COLO668 (cell line): ENCODE measurements at regions not wholly inside any gene's neighbourhood (a gene's known extent, or its start where the extent isn't known, plus 50 kb on each side); places are given as distances from the start of the nearest gene placed in this dataset.
"Not testable (repeated sequence)": the region's sequence is repeated elsewhere in the genome, so short reads cannot be mapped to it uniquely, and the experiment has no call there.

Source experiments
- DNase-seq: peaks from one replicate; lab custom pipeline; 2025; ENCODE audit not compliant: unreplicated experiment; lab: John Stamatoyannopoulos, UW

DNA sequence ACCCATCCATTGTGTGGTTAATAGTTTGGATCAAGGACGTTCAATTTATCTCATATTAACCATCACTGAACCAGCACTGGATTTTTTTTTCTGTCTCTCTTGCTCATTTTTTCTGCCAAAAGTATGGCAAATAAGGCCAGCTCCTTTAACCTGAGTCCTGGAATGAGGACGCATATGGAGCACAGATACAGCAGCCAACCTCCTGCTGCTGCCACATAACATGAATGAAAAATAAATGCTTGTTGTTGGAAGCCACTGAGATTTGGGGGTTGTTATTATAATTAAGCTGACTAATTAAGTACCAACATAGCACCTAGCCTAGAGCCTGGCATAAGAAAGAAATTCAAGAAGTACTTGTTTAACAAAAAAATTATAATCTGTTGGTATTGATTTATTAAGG is 335.3 kb upstream of the DUSP10 start:
- DNase-seq: no peak

DNA sequence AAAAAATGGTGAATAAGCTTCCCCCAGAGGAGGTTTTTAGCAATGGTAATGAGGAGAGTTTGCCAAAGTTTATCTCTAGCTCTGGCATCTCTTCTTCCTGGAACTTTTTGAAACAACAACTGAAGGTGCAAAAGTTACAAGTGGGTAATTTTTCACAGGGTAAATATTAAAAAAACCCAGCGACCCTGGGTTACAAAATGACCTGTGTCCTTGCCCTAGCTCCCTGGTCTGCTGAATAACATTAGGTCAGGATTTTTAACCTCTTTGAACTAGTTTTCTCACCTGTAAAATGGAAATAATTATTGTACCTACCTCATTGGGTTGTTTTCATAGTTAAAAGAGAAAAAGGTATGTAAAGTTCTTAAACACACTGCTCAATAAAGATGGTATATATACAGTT is 332.4 kb upstream of the DUSP10 start:
- DNase-seq: no peak

DNA sequence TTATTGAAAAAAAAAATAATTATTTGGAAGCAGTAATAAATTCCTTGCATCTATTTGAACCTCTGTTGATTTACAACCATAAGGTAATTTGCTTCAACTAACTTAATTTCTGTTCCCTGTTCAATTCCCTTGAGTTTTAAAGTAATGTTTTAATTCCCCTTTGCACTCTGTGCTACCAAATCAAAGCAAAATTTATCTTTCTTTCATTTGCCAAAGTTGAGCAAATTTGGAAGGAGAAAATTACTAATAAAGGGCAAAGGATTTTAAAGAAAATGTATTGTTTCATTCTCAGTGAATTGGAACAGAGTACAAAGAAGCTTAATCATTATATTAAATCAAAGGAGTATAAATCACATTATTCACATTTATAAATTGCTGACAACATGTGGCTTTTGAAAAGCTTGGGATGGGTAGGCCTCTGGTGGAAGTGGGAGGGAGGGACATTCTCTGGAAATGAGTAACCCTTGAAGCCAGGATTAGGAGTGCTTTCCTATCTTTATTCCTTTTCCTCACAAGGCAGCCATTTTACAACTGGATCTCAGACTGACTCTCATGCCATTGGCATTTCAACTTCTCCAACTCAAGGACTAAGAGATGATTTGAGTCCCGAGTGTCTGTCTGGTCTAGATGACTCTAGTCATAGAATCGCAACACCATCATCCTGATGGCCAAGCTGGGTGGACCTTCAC is 331.6 kb upstream of the DUSP10 start:
- DNase-seq: no peak

DNA sequence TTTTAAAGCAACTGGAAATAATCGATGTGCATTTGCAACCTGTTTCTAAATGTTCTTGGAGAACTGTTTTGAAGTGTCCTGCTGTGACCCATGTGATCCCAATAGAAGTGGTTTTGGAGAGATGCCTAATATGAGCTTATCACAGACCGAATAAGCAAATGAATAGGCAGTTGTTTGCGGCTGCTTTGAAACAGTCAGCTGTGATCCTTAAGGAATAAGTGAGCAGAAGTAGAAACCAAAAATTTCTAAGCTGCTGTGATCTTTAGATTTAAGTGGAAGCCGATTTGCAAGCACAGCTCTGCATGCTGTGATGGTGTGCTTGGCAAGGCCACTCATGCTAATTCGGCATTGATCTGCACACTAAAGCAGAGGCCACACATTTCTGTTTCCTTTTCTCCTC is 329.5 kb upstream of the DUSP10 start:
- DNase-seq: no peak

DNA sequence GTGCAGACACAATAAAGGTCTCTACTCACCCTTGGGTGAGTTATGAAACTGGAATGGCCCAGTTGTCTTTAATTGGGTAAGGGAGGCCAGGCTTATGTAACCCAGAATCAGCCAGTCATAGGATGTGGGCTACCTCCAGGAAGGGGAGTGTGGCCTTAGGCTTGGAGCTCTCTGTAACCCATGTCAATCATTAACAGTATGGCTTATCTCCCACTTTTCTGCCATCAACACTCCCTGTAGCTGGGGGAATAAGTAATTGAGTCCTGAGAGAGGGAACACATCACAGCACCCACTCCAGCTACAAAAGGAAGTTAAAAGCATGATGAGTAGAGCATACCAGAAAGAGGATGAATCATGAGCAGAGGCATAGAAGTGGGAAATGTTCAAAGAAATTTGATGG is 327.0 kb upstream of the DUSP10 start:
- DNase-seq: no peak

DNA sequence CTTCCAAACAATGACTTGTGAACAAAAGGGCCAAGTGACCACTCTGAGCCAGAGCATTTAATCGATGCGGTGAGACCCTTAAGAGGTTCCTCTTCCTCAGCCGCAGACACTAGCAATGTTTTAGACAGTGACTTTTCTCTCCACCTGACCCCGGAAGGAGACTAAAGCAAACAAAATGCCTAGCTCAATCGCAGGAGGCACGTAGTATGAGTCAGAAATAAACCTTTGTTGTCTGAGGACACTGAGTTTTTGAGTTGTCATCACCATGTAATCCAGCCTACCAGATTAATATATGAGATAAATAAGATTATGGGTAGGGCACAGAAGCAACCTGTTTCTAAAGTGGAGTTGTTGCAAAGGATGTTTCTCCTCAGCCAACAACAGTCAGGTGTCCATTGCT is 326.2 kb upstream of the DUSP10 start:
- DNase-seq: no peak

DNA sequence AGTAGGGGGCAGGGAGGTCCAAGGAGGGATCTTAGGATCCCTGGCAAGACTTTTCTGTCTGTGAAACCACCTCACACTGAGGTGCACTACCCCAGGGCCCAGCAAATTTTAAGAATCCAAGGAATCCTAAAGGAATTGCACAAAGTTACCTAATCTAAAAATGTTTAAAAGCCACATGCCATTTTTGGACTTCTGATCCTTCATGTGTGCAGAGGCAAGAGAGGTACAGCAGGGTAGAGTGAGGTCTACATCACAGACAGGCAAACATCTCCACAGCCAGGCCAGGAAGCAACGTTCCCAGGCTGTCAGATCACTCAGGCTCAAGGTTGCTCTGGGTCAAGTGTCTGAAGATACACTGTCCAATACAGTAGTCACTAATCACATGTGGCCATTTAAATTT is 324.6 kb upstream of the DUSP10 start:
- no peak for DNase-seq

DNA sequence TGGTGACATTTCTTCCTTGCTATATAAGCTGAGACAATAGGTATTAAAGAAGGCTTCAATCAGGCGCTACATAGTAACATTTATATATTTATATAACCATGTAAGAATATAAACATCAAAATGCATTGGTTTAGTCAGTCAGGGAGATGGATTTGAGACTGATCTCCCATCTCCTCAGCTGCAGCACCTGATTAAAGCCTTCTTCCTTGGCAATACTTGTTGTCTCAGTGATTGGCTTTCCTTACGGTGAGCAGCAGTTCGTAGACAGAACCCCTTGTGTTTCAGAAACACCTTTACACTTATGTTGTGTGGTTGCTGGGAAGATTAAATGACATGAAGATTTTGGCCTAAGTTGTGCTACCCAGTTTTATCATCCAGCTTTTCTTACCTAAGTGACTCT is 323.3 kb upstream of the DUSP10 start:
- DNase-seq: no peak

DNA sequence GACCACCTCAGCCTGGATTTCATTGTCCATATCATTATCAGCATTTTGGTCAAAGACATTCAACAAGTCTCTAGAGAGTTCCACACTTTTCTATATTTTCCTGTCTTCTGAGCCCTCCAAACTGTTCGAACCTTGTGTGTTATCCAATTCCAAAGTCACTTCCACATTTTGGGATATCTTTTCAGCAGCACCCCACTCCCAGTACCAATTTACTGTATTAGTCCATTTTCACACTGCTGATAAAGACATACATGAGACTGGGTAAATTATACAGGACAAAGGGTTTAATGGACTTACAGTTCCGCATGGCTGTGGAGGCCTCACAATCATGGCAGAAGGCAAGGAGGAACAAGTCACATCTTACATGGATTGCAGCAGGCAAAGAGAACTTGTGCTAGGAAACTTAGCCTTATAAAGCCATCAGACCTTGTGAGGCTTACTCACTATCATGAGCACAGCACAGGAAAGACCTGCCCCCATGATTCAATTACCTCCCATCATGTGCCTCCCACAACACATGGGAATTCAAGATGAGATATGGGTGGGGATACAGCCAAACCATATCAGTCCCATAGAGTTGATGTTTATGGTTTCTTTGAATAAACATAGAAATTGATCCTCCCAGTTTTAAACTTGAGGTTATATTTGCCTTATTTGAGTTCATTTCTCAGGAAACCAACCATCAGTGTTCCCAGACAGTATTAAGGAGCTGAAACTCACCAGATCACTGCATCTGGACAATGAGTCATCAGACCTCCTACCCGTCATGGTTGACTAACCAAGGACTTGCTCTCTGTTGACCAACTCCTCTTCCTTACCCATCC is 322.7 kb upstream of the DUSP10 start:
- DNase-seq: no peak

DNA sequence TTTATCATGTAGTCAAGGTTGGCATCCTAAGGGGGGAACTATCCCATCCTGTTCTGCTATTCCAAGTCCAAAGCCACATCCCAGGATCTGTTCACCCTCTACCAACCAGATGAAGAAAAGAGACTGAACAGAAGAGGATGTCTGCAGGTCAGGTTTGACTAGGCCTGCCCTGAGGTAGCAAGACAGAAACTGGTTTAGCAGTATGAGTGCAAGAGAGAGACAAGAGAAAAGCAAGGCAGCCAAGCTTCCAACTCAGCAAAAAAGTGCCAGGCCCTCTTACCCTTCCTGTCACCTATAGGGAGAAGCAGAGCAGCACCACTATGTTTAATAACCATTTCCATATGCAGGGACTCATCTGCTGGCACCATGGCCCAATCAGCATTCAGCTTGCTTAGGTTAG is 320.8 kb upstream of the DUSP10 start:
- no peak for DNase-seq

DNA sequence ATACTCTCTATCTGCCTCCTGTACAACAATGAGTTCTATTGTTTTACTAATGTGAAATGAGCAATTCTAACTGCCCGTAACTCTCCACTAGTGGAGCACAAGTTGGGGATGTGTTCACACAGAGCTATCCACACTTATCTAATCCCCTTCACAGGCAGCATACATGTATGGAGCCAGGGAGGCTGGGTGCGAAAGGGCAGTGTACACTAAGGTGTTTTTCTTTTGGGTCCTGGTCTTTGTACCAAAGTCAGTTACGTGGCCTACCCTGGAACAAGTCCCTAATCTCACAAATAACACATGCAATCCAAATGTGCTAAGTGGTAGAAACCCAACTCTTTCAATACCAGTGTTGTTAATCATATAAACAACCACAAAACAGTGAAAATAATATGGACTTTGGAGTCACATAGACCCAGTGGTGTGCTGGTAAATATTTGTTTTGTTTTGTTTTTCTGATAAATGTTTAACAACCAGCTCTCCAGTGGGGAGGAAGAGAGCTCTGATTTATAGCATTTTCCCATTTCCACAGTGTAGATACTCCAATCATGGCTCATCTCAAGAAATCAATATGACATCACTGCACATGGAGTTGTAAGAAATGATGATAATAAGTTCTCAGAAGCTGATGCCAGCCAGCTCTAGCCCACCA is 319.9 kb upstream of the DUSP10 start:
- DNase-seq: peak; percentile 36

DNA sequence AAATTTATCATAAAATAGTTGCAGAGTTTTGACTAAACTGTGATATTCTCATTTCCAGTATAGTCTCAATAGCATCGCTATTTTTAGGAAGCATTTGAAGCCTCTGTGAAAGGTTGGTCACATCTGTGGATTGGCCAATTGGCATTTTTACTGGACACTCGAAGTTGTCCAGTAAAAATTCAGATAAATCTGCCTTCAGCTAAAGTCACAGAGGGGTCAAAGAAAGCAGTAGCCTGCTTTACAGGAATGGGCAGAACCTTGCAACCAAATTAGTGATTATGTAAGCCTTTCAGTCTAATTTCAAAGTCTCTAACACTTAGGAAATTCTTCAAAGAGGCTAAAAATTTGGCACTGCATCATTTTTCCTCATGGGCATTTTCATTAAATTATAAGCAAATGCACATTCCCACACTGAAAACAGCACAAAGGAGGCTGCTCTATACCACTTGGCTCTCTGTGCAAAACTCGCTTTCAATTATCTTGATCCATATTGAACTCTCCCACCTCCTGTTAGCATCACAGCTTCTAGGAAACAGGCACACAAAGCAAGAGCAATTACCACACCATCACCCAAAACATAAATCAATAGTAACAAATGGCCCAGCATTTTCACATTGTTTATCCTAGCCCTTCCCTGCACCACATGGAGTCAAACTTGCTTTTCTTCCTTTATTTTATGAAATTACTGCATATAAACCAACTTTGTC is 318.5 kb upstream of the DUSP10 start:
- DNase-seq: no peak

DNA sequence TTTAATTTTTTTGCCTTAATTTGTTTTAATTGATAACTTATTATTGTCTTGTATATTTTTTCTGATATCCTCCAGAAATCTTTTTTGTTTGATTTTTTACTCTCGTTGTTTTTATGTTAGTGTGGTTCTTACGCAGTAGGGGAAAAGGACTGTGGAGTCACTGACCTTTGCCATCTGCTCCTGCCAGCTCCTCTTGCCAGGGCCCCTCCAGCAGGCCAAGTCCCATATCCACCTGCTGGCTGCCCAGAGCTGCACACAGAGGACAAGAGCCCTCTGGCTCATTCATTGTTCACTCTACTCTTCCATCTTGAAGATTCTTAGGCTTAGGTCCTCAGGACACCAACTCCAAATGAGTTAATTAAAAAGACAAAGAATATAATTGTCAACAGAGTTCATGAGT is 316.4 kb upstream of the DUSP10 start:
- DNase-seq: no peak

DNA sequence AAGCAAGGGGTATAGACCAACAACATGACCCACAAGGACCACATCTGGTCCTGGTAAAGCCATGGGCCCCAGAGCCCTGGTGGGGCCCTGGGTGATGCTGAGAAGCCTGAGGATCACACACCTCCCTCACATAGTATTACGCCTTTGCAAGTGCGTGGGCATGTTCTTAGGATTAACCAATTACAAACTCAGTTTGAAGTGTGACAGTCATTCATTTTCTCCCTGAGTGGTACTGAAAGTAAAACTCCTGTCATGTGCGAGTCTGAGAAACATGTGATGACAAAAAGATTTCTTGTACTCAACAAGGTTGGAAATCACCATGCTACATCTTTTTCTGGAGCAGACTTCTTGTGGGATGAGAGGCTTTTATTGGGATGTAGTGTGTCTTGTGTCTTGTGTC is 315.3 kb upstream of the DUSP10 start:
- DNase-seq: no peak

DNA sequence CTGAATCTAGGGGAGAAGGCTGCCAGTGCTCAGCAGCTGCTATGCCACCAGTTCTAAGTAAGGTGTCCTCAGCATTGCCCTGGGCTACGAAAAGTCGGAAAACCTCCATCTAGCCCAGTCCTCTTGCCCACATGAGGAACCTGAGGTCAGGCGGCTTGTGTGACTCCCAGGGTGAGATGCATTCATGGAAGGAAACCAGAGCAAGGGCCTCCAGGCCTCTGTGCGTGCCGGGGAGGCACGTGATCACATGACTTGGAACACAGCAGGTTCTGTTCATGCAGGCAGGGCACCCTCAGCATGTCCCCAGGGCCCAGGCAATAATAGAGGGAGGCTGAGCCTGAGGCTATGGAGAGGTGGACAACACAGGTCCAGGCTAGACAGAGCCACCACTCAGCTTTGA is 312.5 kb upstream of the DUSP10 start:
- DNase-seq: no peak

DNA sequence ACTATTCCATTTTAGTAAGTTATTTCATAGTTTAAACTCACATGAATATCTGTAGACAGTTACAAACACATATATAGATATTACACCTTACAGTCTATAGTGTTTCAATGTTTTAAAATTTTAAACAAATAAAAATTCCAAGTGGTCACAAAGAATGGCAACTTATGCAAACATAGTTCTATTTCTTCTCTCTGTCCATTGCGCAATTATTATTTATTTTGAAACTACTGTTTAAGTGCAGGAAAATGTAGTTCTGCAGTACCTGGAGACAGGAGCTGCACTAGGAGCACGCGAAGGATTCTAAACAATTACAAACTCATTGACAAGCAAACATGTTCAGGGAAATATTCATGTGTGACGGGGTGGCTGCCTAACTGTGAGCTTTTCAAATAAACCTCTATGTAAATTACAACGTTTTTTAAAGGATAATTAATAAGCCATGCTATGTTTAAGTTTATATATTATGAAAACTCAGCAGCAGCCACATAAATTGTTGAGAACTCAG is 312.0 kb upstream of the DUSP10 start:
- no peak for DNase-seq

DNA sequence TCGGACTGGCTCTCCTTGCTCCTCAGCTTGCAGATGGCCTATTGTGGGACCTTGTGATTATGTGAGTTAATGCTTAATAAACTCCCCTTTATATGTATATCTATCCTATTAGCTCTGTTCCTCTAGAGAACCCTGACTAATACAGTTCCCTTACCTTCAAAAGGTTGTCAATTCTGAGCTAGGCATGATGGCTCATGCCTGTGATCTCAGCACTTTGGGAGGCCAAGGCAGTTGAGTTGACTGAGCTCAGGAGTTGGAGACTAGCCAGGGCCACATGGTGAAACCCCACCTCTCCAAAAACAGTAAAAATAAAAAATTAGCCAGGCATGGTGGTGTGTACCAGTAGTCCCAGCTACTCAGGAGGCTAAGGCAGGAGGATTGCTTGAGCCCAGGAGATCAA is 309.4 kb upstream of the DUSP10 start:
- not testable (repeated sequence) for DNase-seq

DNA sequence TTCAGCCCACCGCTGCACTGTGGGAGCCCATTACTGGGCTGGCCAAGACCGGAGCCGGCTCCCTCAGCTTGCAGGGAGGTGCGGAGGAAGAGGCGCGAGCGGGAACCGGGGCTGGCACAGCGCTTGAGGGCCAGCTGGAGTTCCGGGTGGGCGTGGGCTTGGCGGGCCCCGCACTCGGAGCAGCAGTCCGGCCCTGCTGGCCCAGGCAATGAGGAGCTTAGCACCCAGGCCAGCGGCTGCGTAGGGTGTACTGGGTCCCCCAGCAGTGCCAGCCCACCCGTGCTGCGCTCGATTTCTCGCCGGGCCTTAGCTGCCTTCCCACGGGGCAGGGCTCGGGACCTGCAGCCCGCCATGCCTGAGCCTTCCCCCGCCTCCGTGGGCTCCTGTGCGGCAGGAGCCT is 307.8 kb upstream of the DUSP10 start:
- DNase-seq: not testable (repeated sequence)

DNA sequence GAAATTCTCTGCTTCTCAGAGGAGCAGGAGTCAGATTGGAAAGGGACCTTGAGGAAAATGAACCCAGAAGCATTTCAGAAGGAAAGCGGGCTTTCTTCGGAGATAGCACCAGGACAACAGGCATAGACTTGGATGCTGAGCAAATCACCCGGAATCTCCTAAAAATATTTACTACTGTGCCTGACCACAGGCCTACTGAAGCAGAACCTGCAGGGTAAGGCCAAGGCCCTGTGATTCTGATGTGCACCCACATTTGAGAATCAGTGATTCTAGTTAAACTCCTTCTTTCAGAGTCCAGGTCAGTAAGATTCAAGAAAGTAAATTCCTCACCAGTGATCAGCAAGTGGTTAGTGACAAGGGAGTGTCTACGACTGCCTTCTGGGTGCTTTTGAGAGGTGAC is 307.3 kb upstream of the DUSP10 start:
- DNase-seq: no peak

DNA sequence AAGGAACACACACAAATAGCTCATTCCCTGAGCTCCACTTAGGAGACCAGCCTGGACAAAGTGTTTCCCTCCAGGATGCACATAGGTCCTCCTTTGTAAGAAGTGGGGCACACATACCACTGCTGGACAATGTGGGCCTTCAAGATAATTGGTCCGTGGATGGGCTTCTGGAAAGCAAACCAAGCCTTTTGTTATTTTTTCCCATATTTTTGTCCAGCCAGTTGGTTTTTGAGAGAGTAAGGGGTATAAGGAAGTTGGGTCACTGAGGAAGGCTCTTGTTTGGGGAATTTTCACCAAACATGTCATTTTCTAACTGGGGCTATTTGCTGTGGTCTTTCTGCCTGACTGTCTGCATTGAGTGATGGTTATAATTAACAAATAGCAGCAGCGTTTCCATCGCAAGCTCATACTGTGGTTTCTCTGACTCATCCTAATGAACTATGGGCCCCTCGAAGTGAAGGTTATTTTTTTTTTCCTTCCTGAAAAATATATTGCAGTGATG is 306.3 kb upstream of the DUSP10 start:
- no peak for DNase-seq

DNA sequence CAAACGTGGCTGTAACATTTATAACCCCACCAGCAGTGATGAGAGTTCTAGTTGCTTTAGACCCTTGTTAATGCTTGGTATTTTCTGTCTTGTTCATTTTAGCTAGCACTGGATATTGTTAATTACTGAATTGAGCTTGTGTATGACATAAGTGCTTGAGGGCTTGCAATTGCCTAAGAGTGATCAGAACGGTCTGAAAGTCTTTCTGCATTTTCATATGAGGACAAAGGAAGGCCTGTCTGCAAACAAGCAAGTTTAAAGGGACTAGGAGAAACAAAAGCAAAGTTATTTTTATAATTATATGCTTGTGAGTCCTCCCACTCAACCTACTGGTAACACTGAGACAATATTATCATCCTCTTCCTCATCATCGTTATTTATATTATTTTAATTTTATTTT is 305.5 kb upstream of the DUSP10 start:
- no peak for DNase-seq
